HG02870 (cell line): ENCODE measurements at regions not wholly inside any gene's neighbourhood (a gene's known extent, or its start where the extent isn't known, plus 50 kb on each side); places are given as distances from the start of the nearest gene placed in this dataset.

Source experiments
- ATAC-seq: cut with Tn5 transposase; IDR thresholded peaks from one replicate; pipeline ENCODE4 v1.9.1; 2021; ENCODE audit warnings: mild to moderate bottlenecking, moderate library complexity; ENCODE audit not compliant: unreplicated experiment

GRCh38 chr10:71136036-71136721, 76.2 kb upstream of the UNC5B start:
- ATAC-seq = no peak

GRCh38 chr10:71137701-71138100, 74.7 kb upstream of the UNC5B start:
- no peak for ATAC-seq

- ATAC-seq = no peak
Observed at GRCh38 chr10:71138166-71138830, 74.1 kb upstream of the UNC5B start.

GRCh38 chr10:71141528-71141927, 70.8 kb upstream of the UNC5B start:
- ATAC-seq = no peak

GRCh38 chr10:71143170-71143569, 69.2 kb upstream of the UNC5B start:
- no peak for ATAC-seq

GRCh38 chr10:71143610-71144009, 68.8 kb upstream of the UNC5B start:
- no peak for ATAC-seq

- no peak for ATAC-seq
Observed at GRCh38 chr10:71144824-71145223, 67.5 kb upstream of the UNC5B start.

- ATAC-seq = no peak
Observed at GRCh38 chr10:71145352-71145945, 66.9 kb upstream of the UNC5B start.

- no peak for ATAC-seq
Observed at GRCh38 chr10:71150796-71151195, 61.6 kb upstream of the UNC5B start.

GRCh38 chr10:71152043-71152442, 60.3 kb upstream of the UNC5B start:
- ATAC-seq = no peak

- ATAC-seq = no peak
Observed at GRCh38 chr10:71156436-71156835, 55.9 kb upstream of the UNC5B start.

GRCh38 chr10:71157435-71157834, 54.9 kb upstream of the UNC5B start:
- no peak for ATAC-seq

- no peak for ATAC-seq
Observed at GRCh38 chr10:71158251-71158650, 54.1 kb upstream of the UNC5B start.

GRCh38 chr10:71158902-71159301, 53.5 kb upstream of the UNC5B start:
- no peak for ATAC-seq

- ATAC-seq = no peak
Observed at GRCh38 chr10:71159892-71160291, 52.5 kb upstream of the UNC5B start.

- no peak for ATAC-seq
Observed at GRCh38 chr10:71161425-71161824, 50.9 kb upstream of the UNC5B start.
